CD4-positive, alpha-beta T cell (primary cell): ENCODE measurements at regions not wholly inside any gene's neighbourhood (a gene's known extent, or its start where the extent isn't known, plus 50 kb on each side); places are given as distances from the start of the nearest gene placed in this dataset.

ENCODE experiments used
- ATAC-seq: fragments of 200-7000 bp; cut with Tn5 transposase; one replicate; pipeline ENCODE4 v1.10.0; 2022; ENCODE audit warnings: mild to moderate bottlenecking; ENCODE audit not compliant: poor library complexity
- CTCF ChIA-PET: fragments of 350-600 bp; sonication (Branson Sonifier 250); formaldehyde crosslinking; loops from one replicate; lab custom pipeline; 2021; ENCODE audit warnings: antibody characterized with exemption, inconsistent platforms; lab: Charles Lee
- POLR2A ChIA-PET: fragments of 350-600 bp; sonication (Branson Sonifier 250); formaldehyde crosslinking; loops from one replicate; lab custom pipeline; 2021; ENCODE audit warnings: antibody characterized with exemption, inconsistent platforms; lab: Charles Lee
- DNase-seq, 14 experiments: peaks; one replicate each; pipeline ENCODE4 v3.0.0-alpha.2; 2013 to 2020; ENCODE audit warnings: mixed read lengths in 2 of 14
- H3K27ac ChIP-seq, 2 donors: one replicate each; pipeline versions ENCODE4 v1.5.1 to v1.7.0; 2013; ENCODE audit warnings: low read length in 2 of 2, low read depth in 1 of 2, mild to moderate bottlenecking in 1 of 2
- H3K27me3 ChIP-seq, 2 experiments: 1 replicate in 1 of 2; 2 replicates in 1 of 2; pipeline versions ENCODE4 v1.6.1 to v1.7.0; 2013; ENCODE audit warnings: low read length in 2 of 2, control low read depth in 1 of 2, mild to moderate bottlenecking in 1 of 2, moderate library complexity in 1 of 2; ENCODE audit not compliant: insufficient read depth in 2 of 2, control insufficient read depth in 1 of 2
- H3K36me3 ChIP-seq: one replicate; pipeline ENCODE4 v1.6.1; 2013; ENCODE audit warnings: low read length, control low read depth; ENCODE audit not compliant: insufficient read depth
- H3K4me1 ChIP-seq: one replicate; pipeline ENCODE4 v1.6.1; 2013; ENCODE audit warnings: low read length, control low read depth; ENCODE audit not compliant: insufficient read depth
- H3K4me3 ChIP-seq: one replicate; pipeline ENCODE4 v1.5.1; 2013; ENCODE audit warnings: mild to moderate bottlenecking, low read length, moderate library complexity
- H3K9me3 ChIP-seq, 2 experiments: 1 replicate in 1 of 2; 2 replicates in 1 of 2; pipeline versions ENCODE4 v1.6.1 to v1.7.0; 2013; ENCODE audit warnings: low read length in 2 of 2, mild to moderate bottlenecking in 2 of 2, control low read depth in 1 of 2, moderate library complexity in 1 of 2; ENCODE audit not compliant: control insufficient read depth in 1 of 2, insufficient read depth in 1 of 2
- H3K27ac Mint-ChIP-seq: one replicate; pipeline ENCODE4 v1.8.0; 2020; ENCODE audit warnings: mixed read lengths
- H3K27me3 Mint-ChIP-seq: one replicate; pipeline ENCODE4 v1.8.0; 2021; ENCODE audit warnings: mixed read lengths
- H3K36me3 Mint-ChIP-seq: one replicate; pipeline ENCODE4 v1.8.0; 2021; ENCODE audit warnings: low read depth, mixed read lengths
- H3K4me1 Mint-ChIP-seq: one replicate; pipeline ENCODE4 v1.8.0; 2021; ENCODE audit warnings: low read depth, mixed read lengths
- H3K4me3 Mint-ChIP-seq: one replicate; pipeline ENCODE4 v1.8.0; 2020; ENCODE audit warnings: mild to moderate bottlenecking, mixed read lengths
- H3K9me3 Mint-ChIP-seq: one replicate; pipeline ENCODE4 v1.8.0; 2020; ENCODE audit warnings: mixed read lengths
- CTCF ChIP-seq: fragments of 200-600 bp; IDR thresholded peaks from one replicate; pipeline ENCODE4 v1.8.0; 2022; ENCODE audit warnings: antibody characterized with exemption, mild to moderate bottlenecking
- intact Hi-C, 2 experiments: fragments of 100-400 bp; cut with DNase I in 1 of 2; cut with micrococcal nuclease in 1 of 2; formaldehyde crosslinking; loops; one replicate each; pipeline versions ENCODE4 v1.15.1 to v1.9.0; 2023 to 2025; cut with DNase I, micrococcal nuclease

- Mint-ChIP-seq H3K27ac (no peak overlapping the region), H3K9me3 (no peaks in the 10 kb centered on the region), H3K4me3 (no peak overlapping the region), H3K36me3 (no peaks in the 10 kb centered on the region), H3K4me1 (no peaks in the 10 kb centered on the region), H3K27me3 (no peaks in the 10 kb centered on the region)
- TF ChIP-seq CTCF = no peak
- POLR2A ChIA-PET = no interaction called here
- CTCF ChIA-PET = no interaction called here
- H3K27ac ChIP-seq = no peak overlapping the region
- no peaks in the 10 kb centered on the region for H3K36me3 ChIP-seq
- DNase-seq = no peak
- H3K9me3 ChIP-seq = no peaks in the 10 kb centered on the region
- H3K4me3 ChIP-seq = no peak overlapping the region
- intact Hi-C loops = no loop called here
- H3K27me3 ChIP-seq = no peaks in the 10 kb centered on the region
- H3K4me1 ChIP-seq = no peaks in the 10 kb centered on the region
- ATAC-seq = no peak
Measured at GRCh38 chr1:181208967-181209366, 120.5 kb downstream of the IER5 start.

- Histone ChIP-seq H3K27me3 (no peaks in the 10 kb centered on the region), H3K27ac (no peak overlapping the region), H3K9me3 (no peaks in the 10 kb centered on the region), H3K36me3 (no peaks in the 10 kb centered on the region), H3K4me1 (no peaks in the 10 kb centered on the region), H3K4me3 (no peak overlapping the region)
- Mint-ChIP-seq H3K27ac (no peak overlapping the region), H3K4me3 (no peak overlapping the region), H3K36me3 (no peaks in the 10 kb centered on the region), H3K9me3 (no peaks in the 10 kb centered on the region), H3K4me1 (no peaks in the 10 kb centered on the region), H3K27me3 (peaks cover 6% of the 10 kb centered on the region)
- ChIA-PET POLR2A (no interaction called here), CTCF (no interaction called here)
- intact Hi-C loops = loop anchor here in 1 of 2 experiments (1.0 kb wide), 1 partner anchor 212 kb away; no protein-coding TSS in a partner anchor
- ATAC-seq = no peak
- no peak for DNase-seq
- TF ChIP-seq CTCF = no peak
Measured at GRCh38 chr1:181213056-181213455, 124.6 kb downstream of the IER5 start.

GRCh38 chr1:181216591-181216994 lies 128.1 kb downstream of the IER5 start:
- H3K27me3 ChIP-seq = no peaks in the 10 kb centered on the region
- TF ChIP-seq CTCF = no peak
- no peaks in the 10 kb centered on the region for H3K4me1 ChIP-seq

More at GRCh38 chr1:181216591-181216994, 128.1 kb downstream of the IER5 start:
- Mint-ChIP-seq H3K36me3 (no peaks in the 10 kb centered on the region), H3K27me3 (peaks cover 6% of the 10 kb centered on the region), H3K4me3 (no peak overlapping the region), H3K27ac (no peak overlapping the region), H3K4me1 (no peaks in the 10 kb centered on the region), H3K9me3 (no peaks in the 10 kb centered on the region)
- Histone ChIP-seq H3K9me3 (no peaks in the 10 kb centered on the region), H3K36me3 (no peaks in the 10 kb centered on the region), H3K4me3 (no peak overlapping the region), H3K27ac (no peak overlapping the region)
- ChIA-PET CTCF (no interaction called here), POLR2A (no interaction called here)
- DNase-seq (no peak), ATAC-seq (no peak)
- intact Hi-C loops = loop anchor here in 1 of 2 experiments (5.0 kb wide), 1 partner anchor 1041 kb away; no protein-coding TSS in a partner anchor
